SK-N-SH (cell line): ENCODE measurements at regions not wholly inside any gene's neighbourhood (a gene's known extent, or its start where the extent isn't known, plus 50 kb on each side); places are given as distances from the start of the nearest gene placed in this dataset.

Experiments
- CTCF ChIA-PET: fragments of 300-600, 350-600 bp; formaldehyde crosslinking; extraction: SDS; loops from one replicate; lab custom pipeline; 2021; lab: Yijun Ruan, JAX
- POLR2A ChIA-PET: fragments of 350-600 bp; sonication (Branson Sonifier 250); formaldehyde crosslinking; extraction: SDS; loops from one replicate; lab custom pipeline; 2020; ENCODE audit warnings: antibody characterized with exemption, inconsistent platforms; lab: Yijun Ruan, JAX
- DNase-seq: peaks from one replicate; pipeline ENCODE4 v3.0.0; 2012
- H2AFZ ChIP-seq: fragments of 200-600 bp; sonication (generic); 2 replicates; pipeline ENCODE4 v1.8.1; 2016; ENCODE audit warnings: antibody characterized with exemption, mild to moderate bottlenecking, low read depth
- H3F3A ChIP-seq: fragments of 200-600 bp; sonication (generic); replicated peaks from 2 replicates; pipeline ENCODE3; 2016; ENCODE audit warnings: antibody characterized with exemption, mild to moderate bottlenecking; ENCODE audit not compliant: insufficient read depth
- H3K27ac ChIP-seq, 2 experiments: fragments of 200-500 bp in 1 of 2; fragments of 200-600 bp in 1 of 2; sonication (Bioruptor generic) in 1 of 2; sonication (generic), shearing (Covaris generic) in 1 of 2; 2 replicates each; pipeline versions ENCODE4 v1.5.1 to v1.6.1; 2014 to 2016; ENCODE audit warnings: low read depth in 2 of 2, inconsistent platforms in 1 of 2, low read length in 1 of 2, mild to moderate bottlenecking in 1 of 2, mixed read lengths in 1 of 2
- H3K27me3 ChIP-seq: fragments of 200-600 bp; sonication (generic), shearing (Covaris generic); 2 replicates; pipeline ENCODE4 v1.6.1; 2016; ENCODE audit warnings: mixed run types; ENCODE audit not compliant: insufficient read depth
- H3K36me3 ChIP-seq, 2 experiments: fragments of 200-500 bp in 1 of 2; fragments of 200-600 bp in 1 of 2; sonication (Bioruptor generic) in 1 of 2; sonication (generic) in 1 of 2; replicated peaks in 1 of 2; 2 replicates each; pipeline versions ENCODE3 to v1.5.1; 2014 to 2016; ENCODE audit warnings: low read length in 1 of 2, mild to moderate bottlenecking in 1 of 2; ENCODE audit not compliant: insufficient read depth in 2 of 2, control insufficient read depth in 1 of 2
- H3K4me1 ChIP-seq, 2 experiments: fragments of 200-500 bp in 1 of 2; fragments of 200-600 bp in 1 of 2; sonication (Bioruptor generic) in 1 of 2; sonication (generic), shearing (Covaris generic) in 1 of 2; 2 replicates each; pipeline versions ENCODE4 v1.5.1 to v1.6.1; 2014 to 2016; ENCODE audit warnings: low read depth in 1 of 2, low read length in 1 of 2, mixed run types in 1 of 2; ENCODE audit not compliant: insufficient read depth in 2 of 2, control insufficient read depth in 1 of 2
- H3K4me2 ChIP-seq: fragments of 200-600 bp; sonication (generic), shearing (Covaris generic); 2 replicates; pipeline ENCODE4 v1.6.1; 2017; ENCODE audit warnings: mixed run types
- H3K4me3 ChIP-seq, 2 experiments: fragments of 200-500 bp in 1 of 2; fragments of 200-600 bp in 1 of 2; sonication (Bioruptor generic) in 1 of 2; sonication (generic), shearing (Covaris generic) in 1 of 2; 2 replicates each; pipeline versions ENCODE4 v1.5.1 to v1.8.1; 2014 to 2016; ENCODE audit warnings: low read depth in 2 of 2, inconsistent platforms in 1 of 2, low read length in 1 of 2, mild to moderate bottlenecking in 1 of 2, mixed read lengths in 1 of 2, moderate library complexity in 1 of 2
- H3K79me2 ChIP-seq: fragments of 200-600 bp; sonication (generic); 2 replicates; pipeline ENCODE4 v1.8.1; 2017; ENCODE audit warnings: mild to moderate bottlenecking; ENCODE audit not compliant: insufficient read depth
- H3K9ac ChIP-seq: fragments of 200-600 bp; sonication (generic); 2 replicates; pipeline ENCODE4 v1.6.1; 2017; ENCODE audit warnings: mixed run types
- H3K9me2 ChIP-seq: fragments of 200-600 bp; sonication (generic); 2 replicates; pipeline ENCODE4 v1.6.1; 2017; ENCODE audit warnings: mixed run types
- H3K9me3 ChIP-seq: fragments of 200-600 bp; sonication (generic); 2 replicates; pipeline ENCODE4 v1.6.1; 2017; ENCODE audit warnings: mixed run types, mild to moderate bottlenecking, moderate library complexity
- H4K20me1 ChIP-seq: fragments of 200-600 bp; sonication (generic); 2 replicates; pipeline ENCODE4 v1.6.1; 2017; ENCODE audit warnings: mild to moderate bottlenecking, mixed run types; ENCODE audit not compliant: insufficient read depth
- CHD2 ChIP-seq: fragments of 150-350 bp; IDR thresholded peaks from 2 replicates; pipeline ENCODE4 v1.6.1; 2018; ENCODE audit warnings: low read length; ENCODE audit not compliant: partially characterized antibody
- CTCF ChIP-seq: fragments of 200-600 bp; sonication (generic); IDR thresholded peaks from 2 replicates; pipeline ENCODE4 v1.6.1; 2017; ENCODE audit warnings: antibody characterized with exemption, mild to moderate bottlenecking, moderate library complexity
- ELF1 ChIP-seq: IDR thresholded peaks from 2 replicates; pipeline ENCODE4 v1.4.0; 2012
- EP300 ChIP-seq, 2 experiments: IDR thresholded peaks; 2 replicates each; pipeline versions ENCODE4 v1.4.0 to v1.6.1; 2012; ENCODE audit warnings: borderline replicate concordance in 1 of 2, low read depth in 1 of 2, low read length in 1 of 2
- FOSL2 ChIP-seq: IDR thresholded peaks from 2 replicates; pipeline ENCODE4 v1.4.0; 2012; ENCODE audit warnings: low read depth, mild to moderate bottlenecking, moderate library complexity, borderline replicate concordance
- FOXJ3 ChIP-seq: sonication (generic); formaldehyde crosslinking; IDR thresholded peaks from 2 replicates; pipeline ENCODE4 v1.5.1; 2020; ENCODE audit warnings: mild to moderate bottlenecking, missing genetic modification reagents
- IRF3 ChIP-seq: fragments of 150-350 bp; IDR thresholded peaks from 2 replicates; pipeline ENCODE4 v1.6.1; 2016; ENCODE audit warnings: mild to moderate bottlenecking, low read depth, low read length
- JUND ChIP-seq: IDR thresholded peaks from 2 replicates; pipeline ENCODE4 v1.4.0; 2012
- MEF2A ChIP-seq: IDR thresholded peaks from 2 replicates; pipeline ENCODE4 v1.4.0; 2012; ENCODE audit warnings: low read depth, borderline replicate concordance
- NFIC ChIP-seq: IDR thresholded peaks from 2 replicates; pipeline ENCODE4 v1.4.0; 2012; ENCODE audit warnings: borderline replicate concordance
- PBX3 ChIP-seq: IDR thresholded peaks from 2 replicates; pipeline ENCODE4; 2012
- RAD21 ChIP-seq: IDR thresholded peaks from 2 replicates; pipeline ENCODE4 v1.6.1; 2012; ENCODE audit warnings: mild to moderate bottlenecking, low read length
- RFX5 ChIP-seq: IDR thresholded peaks from 2 replicates; pipeline ENCODE4 v1.6.1; 2012; ENCODE audit warnings: mild to moderate bottlenecking, improper control_type of control experiment, low read length
- RXRA ChIP-seq: IDR thresholded peaks from 2 replicates; pipeline ENCODE4 v1.4.0; 2012; ENCODE audit warnings: low read depth, mild to moderate bottlenecking, borderline replicate concordance
- SIN3A ChIP-seq: IDR thresholded peaks from 2 replicates; pipeline ENCODE4 v1.6.1; 2012; ENCODE audit warnings: low read depth, mild to moderate bottlenecking, low read length, moderate library complexity, borderline replicate concordance
- SMC3 ChIP-seq: IDR thresholded peaks from 2 replicates; pipeline ENCODE4 v1.6.1; 2012; ENCODE audit warnings: low read depth, low read length, improper control_type of control experiment
- TAF1 ChIP-seq: IDR thresholded peaks from 2 replicates; pipeline ENCODE4 v1.6.1; 2012; ENCODE audit warnings: low read depth, mild to moderate bottlenecking, low read length, moderate library complexity, borderline replicate concordance
- TEAD4 ChIP-seq: IDR thresholded peaks from 2 replicates; pipeline ENCODE4 v1.4.0; 2012; ENCODE audit warnings: mild to moderate bottlenecking, borderline replicate concordance; ENCODE audit not compliant: insufficient read depth
- USF1 ChIP-seq: IDR thresholded peaks from 2 replicates; pipeline ENCODE4 v1.4.0; 2012; ENCODE audit warnings: low read depth, borderline replicate concordance
- USF2 ChIP-seq: fragments of 150-350 bp; IDR thresholded peaks from 2 replicates; pipeline ENCODE4 v1.6.1; 2017; ENCODE audit warnings: antibody characterized with exemption, low read length, low read depth, borderline replicate concordance
- ZBTB33 ChIP-seq: IDR thresholded peaks from 2 replicates; pipeline ENCODE4 v1.4.0; 2012; ENCODE audit warnings: low read depth, borderline replicate concordance
- WGBS: methylation state at CpG from one replicate; pipeline ENCODE4 v1.1.6; 2017; ENCODE audit warnings: low lambda C conversion rate; 5-methylcytosine and 5-hydroxymethylcytosine counted together

GRCh38 chr7:34425631-34426384 is 232.2 kb upstream of the NPSR1 start (continued):
- TF ChIP-seq CTCF (no peak), IRF3 (no peak), MEF2A (no peak)
- TF ChIP-seq, all 33 proteins: peak for 0

GRCh38 chr7:34430456-34430855 is 227.6 kb upstream of the NPSR1 start:
- POLR2A ChIA-PET, result no interaction called here
- Histone ChIP-seq H3K79me2 (no peaks in the 10 kb centered on the region), H3K4me3 (no peak overlapping the region)
- TF ChIP-seq RFX5, result no peak
- no peak for TF ChIP-seq SIN3A
- no peak for TF ChIP-seq USF2
- no peak for TF ChIP-seq ZBTB33
- no peak for TF ChIP-seq IRF3
- TF ChIP-seq MEF2A, result no peak
- TF ChIP-seq RXRA, result no peak
- peak; percentile 80 for TF ChIP-seq SMC3
- TF ChIP-seq PBX3, result 0 out of 2 replicates have a peak, but pooled peaks have one; percentile 25
- no peak for TF ChIP-seq TAF1
- no peak for TF ChIP-seq ELF1
- no peak for TF ChIP-seq USF1
- TF ChIP-seq FOSL2, result no peak
- no peak for TF ChIP-seq TEAD4
- TF ChIP-seq RAD21, result peak; percentile 62
- TF ChIP-seq JUND, result no peak
- TF ChIP-seq EP300 (IDR thresholded peaks at IDR 0.05; ENCODE audit: borderline replicate concordance in 1 of 2, low read depth in 1 of 2, low read length in 1 of 2), result no peak
- TF ChIP-seq NFIC, result no peak; the same call in 1 of the 2 replicates
- TF ChIP-seq FOXJ3 (CRISPR knock-in tag), result no peak
- no peak for TF ChIP-seq CHD2

More at GRCh38 chr7:34430456-34430855, 227.6 kb upstream of the NPSR1 start:
- Histone ChIP-seq H4K20me1 (no peaks in the 10 kb centered on the region), H3F3A (no peaks in the 10 kb centered on the region), H3K9me3 (no peaks in the 10 kb centered on the region), H3K27ac (no peak overlapping the region), H3K4me2 (peak overlapping the region; percentile 5; the same call in 1 of the 2 replicates), H3K27me3 (peaks cover 11% of the 10 kb centered on the region; the same call in 1 of the 2 replicates), H3K9ac (no peak overlapping the region), H3K9me2 (no peaks in the 10 kb centered on the region), H2AFZ (peak overlapping the region; percentile 7; the same call in 1 of the 2 replicates), H3K36me3 (no peaks in the 10 kb centered on the region), H3K4me1 (no peaks in the 10 kb centered on the region)
- CTCF ChIA-PET, result no interaction called here
- 4% methylated on average over 4 of the region's 4 CpGs for WGBS
- peak; percentile 23 for DNase-seq
